ENCODE measurements at regions not wholly inside any gene's neighbourhood (a gene's known extent, or its start where the extent isn't known, plus 50 kb on each side); places are given as distances from the start of the nearest gene placed in this dataset.
A peak's percentile ranks its signal among the peaks of the same experiment; 100 is the strongest.

- TF ChIP-seq, protein P1, sequence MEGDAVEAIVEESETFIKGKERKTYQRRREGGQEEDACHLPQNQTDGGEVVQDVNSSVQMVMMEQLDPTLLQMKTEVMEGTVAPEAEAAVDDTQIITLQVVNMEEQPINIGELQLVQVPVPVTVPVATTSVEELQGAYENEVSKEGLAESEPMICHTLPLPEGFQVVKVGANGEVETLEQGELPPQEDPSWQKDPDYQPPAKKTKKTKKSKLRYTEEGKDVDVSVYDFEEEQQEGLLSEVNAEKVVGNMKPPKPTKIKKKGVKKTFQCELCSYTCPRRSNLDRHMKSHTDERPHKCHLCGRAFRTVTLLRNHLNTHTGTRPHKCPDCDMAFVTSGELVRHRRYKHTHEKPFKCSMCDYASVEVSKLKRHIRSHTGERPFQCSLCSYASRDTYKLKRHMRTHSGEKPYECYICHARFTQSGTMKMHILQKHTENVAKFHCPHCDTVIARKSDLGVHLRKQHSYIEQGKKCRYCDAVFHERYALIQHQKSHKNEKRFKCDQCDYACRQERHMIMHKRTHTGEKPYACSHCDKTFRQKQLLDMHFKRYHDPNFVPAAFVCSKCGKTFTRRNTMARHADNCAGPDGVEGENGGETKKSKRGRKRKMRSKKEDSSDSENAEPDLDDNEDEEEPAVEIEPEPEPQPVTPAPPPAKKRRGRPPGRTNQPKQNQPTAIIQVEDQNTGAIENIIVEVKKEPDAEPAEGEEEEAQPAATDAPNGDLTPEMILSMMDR (IDR thresholded peaks at IDR 0.05; ENCODE audit: insufficient read depth, low read length, severe bottlenecking), result no peak
- FAIRE-seq, result no peak
- no peak for DNase-seq (ENCODE audit: low read depth)
- Histone ChIP-seq H3K4me3 (ENCODE audit: low read depth, low read length) (no peak overlapping the region), H3K27me3 (ENCODE audit: control insufficient read depth, insufficient read depth, low read length) (no peaks in the 10 kb centered on the region), H3K36me3 (ENCODE audit: control insufficient read depth, insufficient read depth, low read length) (no peaks in the 10 kb centered on the region)
Measured at GRCh38 chr20:60868316-60868891, 383.7 kb upstream of the CDH4 start.

- FAIRE-seq, result no peak
- Histone ChIP-seq H3K4me3 (ENCODE audit: low read depth, low read length) (no peak overlapping the region), H3K36me3 (ENCODE audit: control insufficient read depth, insufficient read depth, low read length) (no peaks in the 10 kb centered on the region), H3K27me3 (ENCODE audit: control insufficient read depth, insufficient read depth, low read length) (no peaks in the 10 kb centered on the region)
- TF ChIP-seq, protein P1 (IDR thresholded peaks at IDR 0.05; ENCODE audit: insufficient read depth, low read length, severe bottlenecking), result no peak
- DNase-seq (ENCODE audit: low read depth), result no peak
Measured at GRCh38 chr20:60869087-60869486, 383.0 kb upstream of the CDH4 start.

DNA sequence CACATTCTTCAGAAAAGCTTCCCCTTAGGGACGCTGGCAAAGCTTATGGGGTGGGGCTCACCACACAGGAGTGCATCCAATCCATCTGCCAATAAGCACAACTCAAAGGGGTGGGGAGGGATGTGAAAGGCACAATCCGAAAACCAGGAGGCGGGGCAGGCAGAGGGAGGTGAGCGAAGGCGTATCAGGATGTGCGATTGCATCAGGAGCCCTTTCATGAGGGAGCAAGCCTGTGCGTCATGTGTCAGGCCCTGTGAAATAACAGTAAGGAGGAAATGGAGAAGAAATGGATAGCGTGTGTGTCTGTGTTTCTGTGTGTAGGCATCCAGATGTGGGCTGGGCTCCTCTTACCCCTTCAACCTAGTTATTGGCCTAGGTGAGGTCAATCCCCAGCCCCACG is 382.4 kb upstream of the CDH4 start:
- no peaks in the 10 kb centered on the region for H3K27me3 ChIP-seq (ENCODE audit: control insufficient read depth, insufficient read depth, low read length)
- FAIRE-seq, result peak; percentile 13

GRCh38 chr20:60870040-60870439 is 382.0 kb upstream of the CDH4 start:
- no peak for DNase-seq (ENCODE audit: low read depth)
- Histone ChIP-seq H3K27me3 (ENCODE audit: control insufficient read depth, insufficient read depth, low read length) (no peaks in the 10 kb centered on the region), H3K36me3 (ENCODE audit: control insufficient read depth, insufficient read depth, low read length) (no peaks in the 10 kb centered on the region), H3K4me3 (ENCODE audit: low read depth, low read length) (no peak overlapping the region)
- FAIRE-seq, result peak; percentile 94
- TF ChIP-seq, protein P1 (IDR thresholded peaks at IDR 0.05; ENCODE audit: insufficient read depth, low read length, severe bottlenecking), result no peak

More for the DNA sequence above, 382.4 kb upstream of the CDH4 start:
- TF ChIP-seq, protein P1 (IDR thresholded peaks at IDR 0.05; ENCODE audit: insufficient read depth, low read length, severe bottlenecking), result no peak
- Histone ChIP-seq H3K36me3 (ENCODE audit: control insufficient read depth, insufficient read depth, low read length) (no peaks in the 10 kb centered on the region), H3K4me3 (ENCODE audit: low read depth, low read length) (no peak overlapping the region)
- no peak for DNase-seq (ENCODE audit: low read depth)

DNA sequence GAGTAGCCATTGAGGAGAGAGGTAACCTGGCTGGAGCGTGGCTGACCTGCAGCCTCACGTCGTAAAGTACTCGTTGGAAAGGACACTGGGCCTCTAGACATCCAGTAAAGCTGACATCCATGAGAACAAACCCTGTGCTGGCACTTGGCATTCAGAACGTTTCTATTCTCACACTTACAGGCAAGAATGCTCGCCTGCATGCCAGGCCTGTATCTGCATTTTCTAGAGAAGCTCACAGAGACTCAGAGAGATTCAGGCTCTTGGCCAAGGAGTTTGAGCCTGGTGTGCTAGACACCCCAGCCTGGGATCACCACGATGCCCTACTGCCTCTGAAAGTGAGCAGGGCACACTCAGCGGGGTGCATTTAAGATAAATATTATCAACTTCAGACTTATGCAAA is 379.8 kb upstream of the CDH4 start:
- no peak for FAIRE-seq
- H3K36me3 ChIP-seq (ENCODE audit: control insufficient read depth, insufficient read depth, low read length), result no peaks in the 10 kb centered on the region
- TF ChIP-seq, protein P1 (IDR thresholded peaks at IDR 0.05; ENCODE audit: insufficient read depth, low read length, severe bottlenecking), result no peak
- H3K27me3 ChIP-seq (ENCODE audit: control insufficient read depth, insufficient read depth, low read length), result no peaks in the 10 kb centered on the region
- DNase-seq (ENCODE audit: low read depth), result no peak
- H3K4me3 ChIP-seq (ENCODE audit: low read depth, low read length), result no peak overlapping the region
